ENCODE measurements at regions not wholly inside any gene's neighbourhood (a gene's known extent, or its start where the extent isn't known, plus 50 kb on each side); places are given as distances from the start of the nearest gene placed in this dataset.

GRCh38 chr3:18127174-18127858 lies 297.8 kb downstream of the SATB1 start:
- no peak for DNase-seq (ENCODE audit: low spot score)

- no peak for DNase-seq (ENCODE audit: low spot score)
These were observed 298.4 kb downstream of the SATB1 start for GRCh38 chr3:18126772-18127171.

- DNase-seq (ENCODE audit: low spot score): no peak
These were observed 300.6 kb downstream of the SATB1 start for GRCh38 chr3:18124501-18124900.

GRCh38 chr3:18122264-18122663 lies 302.9 kb downstream of the SATB1 start:
- DNase-seq (ENCODE audit: low spot score): no peak

- DNase-seq (ENCODE audit: low spot score): no peak
These were observed 304.1 kb downstream of the SATB1 start for GRCh38 chr3:18121020-18121419.

GRCh38 chr3:18119866-18120265 lies 305.3 kb downstream of the SATB1 start:
- no peak for DNase-seq (ENCODE audit: low spot score)

- DNase-seq (ENCODE audit: low spot score): no peak
These were observed 310.2 kb downstream of the SATB1 start for GRCh38 chr3:18114894-18115293.

- DNase-seq (ENCODE audit: low spot score): peak; percentile 88
These were observed 311.7 kb downstream of the SATB1 start for GRCh38 chr3:18113417-18113816.

- DNase-seq (ENCODE audit: low spot score): peak; percentile 90
These were observed 312.3 kb downstream of the SATB1 start for GRCh38 chr3:18112674-18113375.

- DNase-seq (ENCODE audit: low spot score): peak; percentile 80
These were observed 313.3 kb downstream of the SATB1 start for GRCh38 chr3:18111796-18112232.

GRCh38 chr3:18103591-18103990 lies 321.5 kb downstream of the SATB1 start:
- DNase-seq (ENCODE audit: low spot score): no peak

GRCh38 chr3:18100121-18100520 lies 325.0 kb downstream of the SATB1 start:
- DNase-seq (ENCODE audit: low spot score): no peak

GRCh38 chr3:18099611-18100010 lies 325.5 kb downstream of the SATB1 start:
- DNase-seq (ENCODE audit: low spot score): no peak

GRCh38 chr3:18098960-18099587 lies 326.1 kb downstream of the SATB1 start:
- no peak for DNase-seq (ENCODE audit: low spot score)

- DNase-seq (ENCODE audit: low spot score): no peak
These were observed 327.1 kb downstream of the SATB1 start for GRCh38 chr3:18097989-18098388.

- no peak for DNase-seq (ENCODE audit: low spot score)
These were observed 327.7 kb downstream of the SATB1 start for GRCh38 chr3:18097473-18097872.

GRCh38 chr3:18092726-18093125 lies 332.4 kb downstream of the SATB1 start:
- DNase-seq (ENCODE audit: low spot score): no peak

- no peak for DNase-seq (ENCODE audit: low spot score)
These were observed 334.8 kb downstream of the SATB1 start for GRCh38 chr3:18090377-18090776.

- no peak for DNase-seq (ENCODE audit: low spot score)
These were observed 337.2 kb downstream of the SATB1 start for GRCh38 chr3:18087988-18088387.

- no peak for DNase-seq (ENCODE audit: low spot score)
These were observed 338.4 kb downstream of the SATB1 start for GRCh38 chr3:18086760-18087159.

GRCh38 chr3:18086078-18086477 lies 339.1 kb downstream of the SATB1 start:
- no peak for DNase-seq (ENCODE audit: low spot score)

- DNase-seq (ENCODE audit: low spot score): no peak
These were observed 339.7 kb downstream of the SATB1 start for GRCh38 chr3:18085429-18085828.

GRCh38 chr3:18083273-18083590 lies 340.8 kb upstream of the TBC1D5 start:
- peak; percentile 96 for DNase-seq (ENCODE audit: low spot score)

All from SK-N-DZ (cell line).